Thyroid gland (tissue), 4 donors: ENCODE measurements at regions not wholly inside any gene's neighbourhood (a gene's known extent, or its start where the extent isn't known, plus 50 kb on each side); places are given as distances from the start of the nearest gene placed in this dataset.
"Not testable (repeated sequence)": the region's sequence is repeated elsewhere in the genome, so short reads cannot be mapped to it uniquely, and the experiment has no call there.

Experiments used
- POLR2A ChIP-seq, 2 donors: fragments of 450-650 bp; IDR thresholded peaks; one replicate each; pipeline ENCODE4 v1.6.1; 2017; ENCODE audit warnings: antibody characterized with exemption in 2 of 2, mild to moderate bottlenecking in 2 of 2, moderate library complexity in 1 of 2
- TF ChIP-seq, protein P1 (sequence below), 6 experiments: fragments of 200-600 bp in 3 of 6; fragments of 450-650 bp in 3 of 6; sonication (generic) in 3 of 6; IDR thresholded peaks; one replicate each; pipeline ENCODE4 v1.5.1; 2016 to 2019; ENCODE audit warnings: antibody characterized with exemption in 6 of 6, mild to moderate bottlenecking in 2 of 6, inconsistent platforms in 1 of 6, moderate library complexity in 1 of 6

DNA sequence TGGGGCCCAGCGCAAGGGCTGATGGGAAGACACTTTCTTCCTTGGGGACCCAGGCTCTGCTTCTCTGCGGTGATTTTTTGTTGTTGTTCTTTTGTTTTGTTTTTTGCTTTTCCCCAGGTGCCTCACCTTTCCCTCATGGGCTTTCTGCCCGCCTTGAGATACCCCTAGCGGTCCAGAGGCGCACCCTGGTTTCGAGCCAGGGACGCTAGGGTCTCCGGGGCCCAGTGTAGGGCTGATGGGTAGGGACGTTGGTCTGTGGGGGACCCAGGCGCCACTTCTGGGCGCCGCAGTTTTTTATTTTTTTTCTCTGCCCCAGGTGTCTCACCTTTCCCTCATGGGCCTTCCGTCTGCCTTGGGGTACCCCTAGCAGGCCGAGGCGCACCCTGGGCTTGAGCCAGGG, 192.7 kb downstream of the POTEG start:
- TF ChIP-seq, protein P1, sequence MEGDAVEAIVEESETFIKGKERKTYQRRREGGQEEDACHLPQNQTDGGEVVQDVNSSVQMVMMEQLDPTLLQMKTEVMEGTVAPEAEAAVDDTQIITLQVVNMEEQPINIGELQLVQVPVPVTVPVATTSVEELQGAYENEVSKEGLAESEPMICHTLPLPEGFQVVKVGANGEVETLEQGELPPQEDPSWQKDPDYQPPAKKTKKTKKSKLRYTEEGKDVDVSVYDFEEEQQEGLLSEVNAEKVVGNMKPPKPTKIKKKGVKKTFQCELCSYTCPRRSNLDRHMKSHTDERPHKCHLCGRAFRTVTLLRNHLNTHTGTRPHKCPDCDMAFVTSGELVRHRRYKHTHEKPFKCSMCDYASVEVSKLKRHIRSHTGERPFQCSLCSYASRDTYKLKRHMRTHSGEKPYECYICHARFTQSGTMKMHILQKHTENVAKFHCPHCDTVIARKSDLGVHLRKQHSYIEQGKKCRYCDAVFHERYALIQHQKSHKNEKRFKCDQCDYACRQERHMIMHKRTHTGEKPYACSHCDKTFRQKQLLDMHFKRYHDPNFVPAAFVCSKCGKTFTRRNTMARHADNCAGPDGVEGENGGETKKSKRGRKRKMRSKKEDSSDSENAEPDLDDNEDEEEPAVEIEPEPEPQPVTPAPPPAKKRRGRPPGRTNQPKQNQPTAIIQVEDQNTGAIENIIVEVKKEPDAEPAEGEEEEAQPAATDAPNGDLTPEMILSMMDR (IDR thresholded peaks at IDR 0.05) = not testable (repeated sequence)
- TF ChIP-seq POLR2A (IDR thresholded peaks at IDR 0.05) = not testable (repeated sequence)
